ENCODE measurements at regions not wholly inside any gene's neighbourhood (a gene's known extent, or its start where the extent isn't known, plus 50 kb on each side); places are given as distances from the start of the nearest gene placed in this dataset.

- DNase-seq, result no peak
Observed at GRCh38 chr12:92489781-92490180, 213.0 kb upstream of the PLEKHG7 start.

- DNase-seq, result no peak
Observed at GRCh38 chr12:92488735-92489134, 214.1 kb upstream of the PLEKHG7 start.

- DNase-seq, result no peak
Observed at GRCh38 chr12:92487138-92487485, 215.7 kb upstream of the PLEKHG7 start.

DNA sequence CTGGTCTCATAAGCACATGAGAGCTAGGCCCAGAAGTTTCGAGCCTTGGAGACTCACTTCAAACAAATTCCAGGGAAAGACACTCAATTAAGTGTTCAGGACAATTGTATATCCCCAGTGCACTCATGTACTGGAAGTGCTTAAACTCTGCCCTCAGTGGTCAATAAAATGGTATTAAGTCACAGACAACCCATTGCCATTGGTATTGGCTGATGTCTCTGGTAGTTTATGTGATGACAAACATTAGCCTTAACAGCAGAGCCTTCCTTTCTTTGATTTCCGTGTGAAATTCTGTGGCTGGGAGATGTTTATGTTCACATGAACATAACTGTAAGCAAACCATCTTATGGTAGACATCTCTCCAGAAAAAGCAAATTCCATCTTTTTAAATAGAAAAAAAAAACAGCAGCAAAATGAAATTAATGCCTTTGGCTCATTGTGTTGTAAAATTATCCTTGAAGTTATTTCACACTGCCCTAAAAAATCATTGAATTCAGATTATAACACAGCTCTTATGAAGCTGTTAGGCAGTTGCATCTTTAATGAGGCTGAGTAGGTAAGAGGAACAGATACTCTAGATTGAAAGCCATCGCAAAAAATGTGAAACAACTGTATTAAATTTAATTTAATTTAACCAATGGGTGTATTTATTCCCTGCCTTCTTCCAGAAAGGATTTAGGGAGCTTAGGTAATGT, 216.2 kb upstream of the PLEKHG7 start:
- no peak for DNase-seq

DNA sequence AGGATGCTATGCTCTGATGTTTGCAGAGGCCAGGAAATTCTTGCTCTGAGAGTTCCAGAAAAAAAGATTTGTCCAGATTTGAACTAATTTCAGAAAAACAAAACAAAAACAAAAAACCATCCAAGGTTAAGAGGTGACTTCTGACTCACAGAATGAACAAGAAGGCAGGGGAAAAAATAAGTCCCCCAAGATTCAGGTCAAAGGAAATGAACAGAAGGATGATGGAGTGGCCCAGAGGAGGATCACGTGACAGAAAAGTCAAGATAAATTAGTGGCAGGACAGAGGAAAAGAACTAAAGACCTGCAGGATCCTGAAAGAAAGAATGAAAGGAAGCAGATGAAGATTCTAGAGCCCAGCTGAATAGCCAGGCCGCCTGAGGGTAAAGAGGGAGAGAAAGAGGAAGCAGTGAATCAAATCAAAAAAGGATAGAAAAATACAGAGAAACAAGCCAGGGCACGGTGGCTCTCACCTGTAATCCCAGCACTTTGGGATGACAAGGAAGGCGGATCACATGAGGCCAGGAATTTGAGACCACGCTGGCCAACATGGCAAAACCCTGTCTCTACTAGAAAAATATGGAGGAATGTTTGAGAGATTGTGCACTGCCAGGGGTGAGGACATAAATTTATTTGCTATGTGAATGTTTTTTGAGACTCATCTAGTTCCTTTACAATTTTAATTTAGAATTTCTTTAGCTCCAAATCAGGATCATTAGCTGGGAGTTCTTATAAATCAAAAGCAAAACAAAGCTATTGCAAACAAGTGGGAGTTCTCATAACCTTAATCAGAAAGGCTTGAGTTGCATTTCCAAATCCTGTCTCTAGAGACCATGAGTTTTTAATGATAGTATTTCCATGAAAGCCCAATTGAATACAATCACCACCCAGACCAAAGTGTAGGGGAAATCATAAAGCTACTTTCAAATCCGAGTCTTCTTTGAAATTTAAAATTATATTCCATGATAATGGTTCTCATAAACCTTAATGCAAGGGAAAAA, 217.1 kb upstream of the PLEKHG7 start:
- DNase-seq, result no peak

GRCh38 chr12:92482599-92482998, 220.2 kb upstream of the PLEKHG7 start:
- DNase-seq, result no peak

GRCh38 chr12:92481066-92481465, 221.7 kb upstream of the PLEKHG7 start:
- DNase-seq, result no peak

DNA sequence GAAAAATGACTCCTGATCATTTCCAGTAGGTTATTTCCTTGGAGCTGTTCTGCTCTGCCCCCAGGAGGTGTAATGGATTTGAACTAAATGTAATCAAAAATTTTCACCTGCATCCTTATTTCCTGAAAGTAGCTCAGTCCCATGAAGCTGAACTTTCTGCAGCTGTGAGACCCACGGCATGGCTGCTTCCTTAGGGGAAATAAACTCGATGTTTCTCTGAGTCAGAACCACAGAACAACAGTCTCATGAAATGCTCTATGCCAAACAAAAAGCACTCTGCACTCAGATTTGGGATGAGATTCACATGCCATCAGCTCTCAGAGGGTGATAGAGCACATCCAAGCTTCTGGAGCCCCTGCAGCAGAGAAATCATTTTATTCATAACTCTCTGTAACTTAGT, 224.1 kb upstream of the PLEKHG7 start:
- DNase-seq, result no peak

- DNase-seq, result no peak
Observed at GRCh38 chr12:92476844-92477243, 225.9 kb upstream of the PLEKHG7 start.

DNA sequence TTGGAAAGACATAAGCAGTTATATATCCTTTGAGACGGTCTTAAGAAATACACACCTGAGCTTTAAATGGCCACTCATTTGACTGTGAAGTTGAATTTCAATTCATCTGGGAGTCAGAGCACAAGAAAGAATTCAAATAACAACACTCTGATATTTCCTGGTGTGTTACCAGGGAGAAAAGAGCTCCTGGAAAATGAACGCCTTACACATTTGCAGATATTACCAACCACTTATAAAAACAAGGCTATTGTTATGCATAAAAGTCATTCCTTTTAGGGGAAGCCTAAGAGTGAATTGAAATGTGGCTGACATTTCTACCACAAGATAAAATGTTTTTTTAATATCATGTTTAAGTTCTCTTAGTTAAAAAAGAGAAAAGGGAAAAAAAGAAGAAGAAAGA, 229.2 kb upstream of the PLEKHG7 start:
- no peak for DNase-seq

- DNase-seq, result no peak
Observed at GRCh38 chr12:92472201-92472600, 230.6 kb upstream of the PLEKHG7 start.

DNA sequence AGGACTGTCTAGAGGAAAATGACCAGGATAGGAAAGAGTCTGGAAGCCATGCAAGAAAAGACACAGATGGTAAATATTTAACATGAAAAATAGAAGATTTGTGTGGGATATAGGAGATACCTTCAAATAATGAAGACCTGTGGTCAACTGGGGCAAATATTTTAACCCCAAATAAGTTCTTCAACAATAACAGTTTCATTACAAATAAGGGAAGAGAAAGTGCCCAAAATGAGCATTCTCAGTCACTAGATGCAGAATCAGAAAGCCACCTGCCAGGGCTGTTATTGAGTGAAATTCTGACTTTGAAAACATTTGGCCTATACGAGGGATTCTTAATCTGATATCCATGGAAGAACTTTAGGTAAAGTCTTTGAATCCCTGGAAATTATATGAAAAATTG, 231.2 kb upstream of the PLEKHG7 start:
- no peak for DNase-seq

DNA sequence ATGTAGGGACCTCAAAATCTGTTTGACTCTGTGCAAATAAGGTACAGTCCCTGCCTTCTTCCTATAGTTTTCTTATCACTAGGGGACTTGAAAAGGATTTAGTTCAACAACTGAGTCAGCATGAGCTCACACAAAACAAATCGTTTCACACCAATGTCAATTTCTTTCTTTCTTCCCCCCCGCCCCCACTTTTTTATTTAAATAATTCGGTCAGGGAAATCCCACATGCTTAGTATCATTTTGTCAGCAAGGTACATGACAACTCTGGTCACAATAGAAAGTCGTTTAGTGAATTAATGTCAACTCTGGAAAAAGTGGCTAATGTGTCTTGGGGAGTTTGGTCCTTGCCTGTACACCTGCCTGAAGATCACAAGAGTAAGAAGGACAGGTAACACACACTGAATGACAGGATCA, 232.2 kb upstream of the PLEKHG7 start:
- DNase-seq, result no peak

GRCh38 chr12:92469837-92470236, 233.0 kb upstream of the PLEKHG7 start:
- no peak for DNase-seq

DNA sequence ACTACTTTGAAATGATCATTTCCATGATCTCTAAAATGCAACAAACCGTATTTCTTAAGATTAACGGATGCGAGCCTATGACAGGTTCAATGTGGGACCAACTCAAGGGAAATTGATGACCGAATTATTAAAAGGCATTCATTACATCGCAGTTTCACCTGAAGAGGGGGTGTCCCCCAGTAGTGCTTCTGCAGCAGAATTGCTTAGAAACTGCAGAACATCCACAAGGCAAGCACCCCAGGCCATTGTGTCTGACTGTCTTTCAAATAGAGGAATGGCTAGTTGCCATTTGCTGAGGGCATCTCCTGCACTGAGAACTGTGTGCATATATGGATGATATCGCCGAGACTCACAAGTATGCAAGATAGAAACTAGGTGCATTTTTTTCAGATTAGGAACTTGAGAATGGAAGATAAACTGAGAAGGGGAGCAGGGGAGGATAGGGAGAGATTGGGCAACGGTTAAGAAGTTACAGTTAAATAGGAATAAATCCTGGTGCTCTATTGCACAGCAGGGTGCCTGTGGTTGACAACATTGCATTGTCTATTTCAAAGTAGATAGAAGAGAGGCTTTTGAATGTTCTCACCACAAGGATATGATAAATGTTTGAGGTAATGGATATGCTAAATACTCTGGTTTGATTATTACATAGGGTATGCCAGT, 234.3 kb upstream of the PLEKHG7 start:
- no peak for DNase-seq

DNA sequence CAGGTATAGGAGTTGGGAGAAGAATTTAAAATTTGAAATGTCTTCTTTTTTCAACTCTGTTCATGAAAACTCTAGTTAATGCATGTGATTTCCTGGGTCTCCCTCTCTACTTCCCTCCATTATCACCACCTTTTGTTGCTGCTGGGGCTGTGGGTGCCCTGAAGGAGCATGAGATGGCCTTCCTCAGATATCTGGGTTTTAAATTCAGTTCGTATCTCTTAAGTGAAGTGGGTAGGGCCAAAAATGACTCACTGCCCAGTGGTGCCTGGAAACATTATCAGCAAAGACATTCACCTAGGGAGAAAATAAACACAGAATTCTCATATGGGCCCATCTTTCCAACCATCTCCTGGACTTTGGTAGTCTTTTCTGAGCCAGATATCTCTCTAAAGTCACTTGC, 234.9 kb upstream of the PLEKHG7 start:
- no peak for DNase-seq

GRCh38 chr12:92466391-92467305, 236.1 kb upstream of the PLEKHG7 start:
- no peak for DNase-seq

DNA sequence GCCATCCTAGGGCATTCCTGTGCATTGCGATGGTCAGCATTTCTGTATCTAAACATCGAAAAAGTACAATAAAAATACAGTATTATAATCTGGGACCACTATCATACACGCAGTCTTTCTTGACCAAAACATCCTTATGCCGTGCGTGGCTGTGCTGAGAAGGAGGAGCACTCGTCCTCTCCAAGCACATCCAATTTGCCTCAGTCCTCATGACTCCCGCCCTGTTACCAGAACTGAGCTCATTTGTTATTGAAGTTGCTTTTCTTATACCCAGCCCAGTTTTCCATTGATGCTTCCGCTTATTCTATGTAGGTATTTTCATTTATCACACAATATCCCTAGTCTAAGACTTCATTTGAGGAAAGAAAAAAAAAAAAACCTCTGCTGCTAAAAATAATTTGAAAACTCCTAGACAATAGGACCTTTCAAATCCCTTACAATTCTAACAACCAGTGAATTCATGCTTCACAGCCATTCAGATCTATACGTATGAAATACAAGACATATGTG, 236.9 kb upstream of the PLEKHG7 start:
- DNase-seq, result no peak

GRCh38 chr12:92464911-92465310, 237.9 kb upstream of the PLEKHG7 start:
- DNase-seq, result no peak

GRCh38 chr12:92463171-92463570, 239.6 kb upstream of the PLEKHG7 start:
- DNase-seq, result no peak

- DNase-seq, result no peak
Observed at GRCh38 chr12:92462527-92462926, 240.3 kb upstream of the PLEKHG7 start.

- DNase-seq, result no peak
Observed at GRCh38 chr12:92462049-92462448, 240.7 kb upstream of the PLEKHG7 start.

All from NCI-H1436 (cell line).